SU-DHL-6 (cell line): ENCODE measurements at regions not wholly inside any gene's neighbourhood (a gene's known extent, or its start where the extent isn't known, plus 50 kb on each side); places are given as distances from the start of the nearest gene placed in this dataset.

Experiments
- CTCF ChIP-seq: fragments of 200-600 bp; sonication (generic); IDR thresholded peaks from one replicate; pipeline ENCODE4 v1.5.1; 2017; ENCODE audit warnings: antibody characterized with exemption, mild to moderate bottlenecking, low read length, moderate library complexity; ENCODE audit not compliant: insufficient read depth, poor library complexity, severe bottlenecking
- EZH2phosphoT487 ChIP-seq: fragments of 200-600 bp; sonication (generic), shearing (Covaris generic); conservative IDR thresholded peaks from 2 replicates; pipeline ENCODE4 v1.6.1; 2018; ENCODE audit warnings: mild to moderate bottlenecking, antibody characterized with exemption, low read length, moderate library complexity, mixed read lengths

- TF ChIP-seq CTCF (no peak), EZH2phosphoT487 (no peak)
These were observed 1086.5 kb downstream of the EFNA5 start for GRCh38 chr5:106584268-106584667.
